Stomach (tissue), 4 donors: ENCODE measurements at regions not wholly inside any gene's neighbourhood (a gene's known extent, or its start where the extent isn't known, plus 50 kb on each side); places are given as distances from the start of the nearest gene placed in this dataset.

Experiments used
- EP300 ChIP-seq: sonication (generic); formaldehyde crosslinking; IDR thresholded peaks from one replicate; pipeline ENCODE4 v1.6.1; 2017; ENCODE audit warnings: antibody characterized with exemption
- POLR2A ChIP-seq, 4 donors: fragments of 450-650 bp; IDR thresholded peaks; one replicate each; pipeline ENCODE4 v1.6.1; 2016; ENCODE audit warnings: antibody characterized with exemption in 4 of 4, control low read depth in 2 of 4, mild to moderate bottlenecking in 1 of 4, moderate library complexity in 1 of 4
- POLR2AphosphoS5 ChIP-seq, 3 donors: sonication (generic); formaldehyde crosslinking; IDR thresholded peaks; one replicate each; pipeline ENCODE4 v1.6.1; 2016; ENCODE audit warnings: antibody characterized with exemption in 3 of 3
- TF ChIP-seq, protein P1 (sequence below), 7 experiments: fragments of 450-650 bp in 4 of 7; fragments of 200-600 bp in 3 of 7; sonication (generic) in 3 of 7; IDR thresholded peaks; one replicate each; pipeline ENCODE4 v1.5.1; 2016 to 2019; ENCODE audit warnings: antibody characterized with exemption in 7 of 7, control low read depth in 2 of 7, mild to moderate bottlenecking in 1 of 7

DNA sequence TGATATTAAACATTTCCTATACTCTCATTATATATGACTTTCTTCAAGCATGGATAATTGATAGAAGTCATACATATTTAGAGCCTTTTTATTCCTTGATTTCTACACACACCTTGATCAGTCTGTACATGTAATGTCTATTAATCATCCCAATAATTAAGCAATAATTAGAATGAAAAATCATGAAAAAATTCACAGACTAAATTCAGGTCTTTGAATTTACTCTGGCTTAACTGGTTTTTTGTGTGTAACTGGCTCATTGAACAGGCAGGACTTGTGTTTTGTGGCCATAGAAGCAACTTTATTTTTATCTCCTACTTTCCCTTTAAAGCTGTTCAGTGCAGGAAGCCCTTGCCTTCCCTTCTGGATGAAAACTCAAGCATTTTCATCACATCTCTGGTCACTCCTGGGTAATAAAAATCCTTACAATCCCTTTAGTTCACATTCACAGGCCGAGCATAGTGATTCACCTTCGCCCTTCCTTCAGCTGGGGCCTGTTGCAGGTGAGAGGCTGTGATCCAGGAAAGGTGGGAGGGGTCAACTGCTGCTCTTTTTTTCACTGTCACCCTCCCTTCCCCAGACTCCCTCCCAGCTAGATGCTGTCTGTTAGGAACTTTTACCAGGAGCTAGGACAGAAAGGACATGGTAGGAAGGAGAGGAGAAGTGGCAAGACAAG lies 58.0 kb upstream of the ITSN2 start:
- TF ChIP-seq, protein P1, sequence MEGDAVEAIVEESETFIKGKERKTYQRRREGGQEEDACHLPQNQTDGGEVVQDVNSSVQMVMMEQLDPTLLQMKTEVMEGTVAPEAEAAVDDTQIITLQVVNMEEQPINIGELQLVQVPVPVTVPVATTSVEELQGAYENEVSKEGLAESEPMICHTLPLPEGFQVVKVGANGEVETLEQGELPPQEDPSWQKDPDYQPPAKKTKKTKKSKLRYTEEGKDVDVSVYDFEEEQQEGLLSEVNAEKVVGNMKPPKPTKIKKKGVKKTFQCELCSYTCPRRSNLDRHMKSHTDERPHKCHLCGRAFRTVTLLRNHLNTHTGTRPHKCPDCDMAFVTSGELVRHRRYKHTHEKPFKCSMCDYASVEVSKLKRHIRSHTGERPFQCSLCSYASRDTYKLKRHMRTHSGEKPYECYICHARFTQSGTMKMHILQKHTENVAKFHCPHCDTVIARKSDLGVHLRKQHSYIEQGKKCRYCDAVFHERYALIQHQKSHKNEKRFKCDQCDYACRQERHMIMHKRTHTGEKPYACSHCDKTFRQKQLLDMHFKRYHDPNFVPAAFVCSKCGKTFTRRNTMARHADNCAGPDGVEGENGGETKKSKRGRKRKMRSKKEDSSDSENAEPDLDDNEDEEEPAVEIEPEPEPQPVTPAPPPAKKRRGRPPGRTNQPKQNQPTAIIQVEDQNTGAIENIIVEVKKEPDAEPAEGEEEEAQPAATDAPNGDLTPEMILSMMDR (IDR thresholded peaks at IDR 0.05), result no peak
- no peak for TF ChIP-seq POLR2AphosphoS5 (IDR thresholded peaks at IDR 0.05)
- no peak for TF ChIP-seq POLR2A (IDR thresholded peaks at IDR 0.05)
- TF ChIP-seq EP300, result no peak
